OCI-LY3 (cell line): ENCODE measurements at regions not wholly inside any gene's neighbourhood (a gene's known extent, or its start where the extent isn't known, plus 50 kb on each side); places are given as distances from the start of the nearest gene placed in this dataset.

Source experiments
- H2AFZ ChIP-seq: fragments of 200-600, 300-600 bp; shearing (Covaris generic); 2 replicates; pipeline ENCODE4 v1.6.0; 2014; ENCODE audit warnings: antibody characterized with exemption, low read depth, low read length
- H3K27ac ChIP-seq: fragments of 200-600, 300-600 bp; sonication (generic); 2 replicates; pipeline ENCODE4 v1.5.1; 2014; ENCODE audit warnings: mild to moderate bottlenecking, low read length, moderate library complexity, mixed read lengths
- H3K27me3 ChIP-seq: fragments of 200-600, 300-600 bp; sonication (generic); 2 replicates; pipeline ENCODE4 v1.6.1; 2014; ENCODE audit warnings: low read depth, low read length, mixed read lengths
- H3K36me3 ChIP-seq: fragments of 200-600, 300-600 bp; sonication (generic); replicated peaks from 2 replicates; pipeline ENCODE3; 2014; ENCODE audit warnings: low read depth, low read length, mixed read lengths
- H3K4me1 ChIP-seq: fragments of 300-600, 200-600 bp; sonication (generic); 2 replicates; pipeline ENCODE4 v1.6.1; 2014; ENCODE audit warnings: low read length, mixed read lengths
- H3K4me2 ChIP-seq: fragments of 200-600, 300-600 bp; sonication (generic); 2 replicates; pipeline ENCODE4 v1.6.1; 2014; ENCODE audit warnings: low read length, mixed read lengths
- H3K4me3 ChIP-seq: fragments of 300-600, 200-600 bp; sonication (generic); 2 replicates; pipeline ENCODE4 v1.5.1; 2014; ENCODE audit warnings: antibody characterized with exemption, mild to moderate bottlenecking, low read length, moderate library complexity
- H3K79me2 ChIP-seq: fragments of 300-600, 200-600 bp; shearing (Covaris generic); 2 replicates; pipeline ENCODE4 v1.6.1; 2014; ENCODE audit warnings: mild to moderate bottlenecking, low read length, mixed read lengths
- H3K9ac ChIP-seq: fragments of 300-600, 200-600 bp; shearing (Covaris generic); 2 replicates; pipeline ENCODE4 v1.6.0; 2014; ENCODE audit warnings: mild to moderate bottlenecking, low read length, moderate library complexity
- H3K9me3 ChIP-seq: fragments of 200-600, 300-600 bp; shearing (Covaris generic); 2 replicates; pipeline ENCODE4 v1.6.1; 2014; ENCODE audit warnings: low read length, mixed read lengths; ENCODE audit not compliant: insufficient read depth
- H4K20me1 ChIP-seq: fragments of 200-600, 300-600 bp; sonication (generic); 2 replicates; pipeline ENCODE4 v1.6.1; 2016; ENCODE audit warnings: low read length, mixed read lengths; ENCODE audit not compliant: insufficient read depth
- CTCF ChIP-seq: fragments of 200-600, 300-600 bp; sonication (generic); IDR thresholded peaks from 2 replicates; pipeline ENCODE4 v1.5.1; 2014; ENCODE audit warnings: antibody characterized with exemption, low read length, low read depth
- EZH2phosphoT487 ChIP-seq: fragments of 200-600 bp; shearing (Covaris generic); IDR thresholded peaks from 2 replicates; pipeline ENCODE4 v1.6.1; 2018; ENCODE audit warnings: antibody characterized with exemption, mixed run types, low read depth

- Histone ChIP-seq H3K4me1 (peaks cover 7% of the 10 kb centered on the region), H2AFZ (no peak overlapping the region), H3K4me2 (no peak overlapping the region), H4K20me1 (no peaks in the 10 kb centered on the region), H3K9me3 (no peaks in the 10 kb centered on the region), H3K79me2 (no peaks in the 10 kb centered on the region), H3K27ac (no peak overlapping the region), H3K9ac (no peak overlapping the region), H3K36me3 (no peaks in the 10 kb centered on the region), H3K4me3 (no peak overlapping the region), H3K27me3 (peaks cover 9% of the 10 kb centered on the region)
- TF ChIP-seq EZH2phosphoT487 (no peak), CTCF (no peak)
Measured at GRCh38 chr9:89722712-89723111, 117.9 kb downstream of the GADD45G start.

- Histone ChIP-seq H3K79me2 (no peaks in the 10 kb centered on the region), H3K36me3 (no peaks in the 10 kb centered on the region), H3K9me3 (no peaks in the 10 kb centered on the region), H3K4me3 (no peak overlapping the region), H3K4me2 (no peak overlapping the region), H3K4me1 (peaks cover 7% of the 10 kb centered on the region), H2AFZ (no peak overlapping the region), H4K20me1 (no peaks in the 10 kb centered on the region), H3K27me3 (peaks cover 12% of the 10 kb centered on the region), H3K27ac (no peak overlapping the region), H3K9ac (no peak overlapping the region)
- TF ChIP-seq EZH2phosphoT487, result no peak
- no peak for TF ChIP-seq CTCF
Measured at GRCh38 chr9:89723469-89724100, 118.8 kb downstream of the GADD45G start.

- H3K27ac ChIP-seq, result no peak overlapping the region
- H3K4me2 ChIP-seq, result no peak overlapping the region
- no peaks in the 10 kb centered on the region for H3K36me3 ChIP-seq
- no peak overlapping the region for H3K4me3 ChIP-seq
- H2AFZ ChIP-seq, result no peak overlapping the region
- peaks cover 7% of the 10 kb centered on the region for H3K4me1 ChIP-seq
- no peaks in the 10 kb centered on the region for H4K20me1 ChIP-seq
- no peaks in the 10 kb centered on the region for H3K79me2 ChIP-seq
- H3K9ac ChIP-seq, result no peak overlapping the region
- H3K27me3 ChIP-seq, result peaks cover 12% of the 10 kb centered on the region
- H3K9me3 ChIP-seq, result no peaks in the 10 kb centered on the region
- TF ChIP-seq CTCF (no peak), EZH2phosphoT487 (no peak)
Measured at GRCh38 chr9:89724659-89725058, 119.8 kb downstream of the GADD45G start.

- Histone ChIP-seq H3K4me2 (no peak overlapping the region), H3K4me1 (peaks cover 8% of the 10 kb centered on the region), H3K36me3 (no peaks in the 10 kb centered on the region), H3K79me2 (no peaks in the 10 kb centered on the region), H3K4me3 (no peak overlapping the region), H3K9me3 (no peaks in the 10 kb centered on the region), H3K27me3 (peaks cover 12% of the 10 kb centered on the region), H3K9ac (no peak overlapping the region), H4K20me1 (no peaks in the 10 kb centered on the region), H3K27ac (no peak overlapping the region), H2AFZ (no peak overlapping the region)
- TF ChIP-seq EZH2phosphoT487 (no peak), CTCF (no peak)
Measured at GRCh38 chr9:89725271-89725670, 120.5 kb downstream of the GADD45G start.
